Peyer's patch (tissue), 4 donors: ENCODE measurements at regions not wholly inside any gene's neighbourhood (a gene's known extent, or its start where the extent isn't known, plus 50 kb on each side); places are given as distances from the start of the nearest gene placed in this dataset.

Source experiments
- DNase-seq, 3 donors: peaks; one replicate each; pipeline ENCODE4 v3.0.0-alpha.2; 2017 to 2019
- H3K27ac ChIP-seq, 4 donors: fragments of 200-600 bp; sonication (generic); one replicate each; pipeline ENCODE4 v1.5.1; 2016 to 2019
- H3K27me3 ChIP-seq, 2 donors: fragments of 200-600 bp; sonication (generic); one replicate each; pipeline ENCODE4 v1.5.1; 2019
- H3K36me3 ChIP-seq, 3 donors: fragments of 200-600 bp; sonication (generic); one replicate each; pipeline ENCODE4 v1.5.1; 2016 to 2019
- H3K4me1 ChIP-seq, 4 donors: fragments of 200-600 bp; sonication (generic); one replicate each; pipeline ENCODE4 v1.5.1; 2016 to 2019
- H3K4me3 ChIP-seq, 4 donors: fragments of 200-600 bp; sonication (generic); 1 replicate in 3 of 4; 2 replicates in 1 of 4; pipeline ENCODE4 v1.5.1; 2016 to 2019; ENCODE audit warnings: mild to moderate bottlenecking in 1 of 4
- H3K9me3 ChIP-seq, 4 donors: fragments of 200-600 bp; sonication (generic); one replicate each; pipeline ENCODE4 v1.5.1; 2016 to 2019; ENCODE audit warnings: mild to moderate bottlenecking in 1 of 4
- POLR2A ChIP-seq, 2 donors: fragments of 450-650 bp; IDR thresholded peaks; one replicate each; pipeline ENCODE4 v1.5.1; 2017; ENCODE audit warnings: antibody characterized with exemption in 2 of 2, mild to moderate bottlenecking in 2 of 2, moderate library complexity in 2 of 2
- TF ChIP-seq, protein P1 (sequence below), 6 experiments: fragments of 450-650 bp in 4 of 6; fragments of 200-600 bp in 2 of 6; sonication (generic) in 1 of 6; IDR thresholded peaks; one replicate each; pipeline ENCODE4 v1.5.1; 2017 to 2019; ENCODE audit warnings: antibody characterized with exemption in 6 of 6, mild to moderate bottlenecking in 3 of 6, moderate library complexity in 1 of 6

DNA sequence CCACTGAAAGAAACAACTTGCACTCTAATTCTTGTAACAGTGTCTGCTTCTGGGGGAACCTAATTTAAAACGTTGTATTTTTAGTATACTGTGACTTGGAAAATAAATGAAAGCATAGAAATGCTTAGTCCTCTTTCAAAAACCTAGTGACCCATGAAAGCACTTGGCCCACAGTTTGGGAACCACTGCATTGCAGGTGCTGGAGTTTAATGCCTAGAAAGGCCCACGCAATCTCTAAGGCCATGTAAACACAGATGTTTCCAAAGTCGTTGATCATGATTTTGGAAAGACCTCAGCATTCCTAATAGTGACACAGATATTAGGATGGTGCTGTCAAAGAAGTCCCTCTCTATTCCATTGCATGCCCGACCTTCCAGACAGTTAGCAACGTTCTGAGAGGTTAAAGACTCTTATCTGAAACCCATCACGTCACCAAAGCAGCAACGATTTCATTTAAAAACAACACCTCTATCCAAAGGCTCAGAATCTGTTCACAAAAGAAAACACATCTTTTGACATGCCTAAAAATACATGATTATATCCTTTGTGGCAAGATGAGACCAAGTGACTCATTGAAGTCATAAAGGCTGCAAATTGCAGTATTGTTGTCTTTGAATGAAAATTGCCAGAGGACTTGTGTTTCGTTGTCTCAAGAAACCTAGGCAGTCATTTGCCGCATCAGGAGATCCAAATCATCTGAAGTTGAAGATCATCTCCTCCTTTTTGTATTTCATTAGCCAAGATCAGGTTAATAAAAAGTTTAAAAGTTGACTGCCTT lies 328.0 kb upstream of the ZNF507 start:
- Histone ChIP-seq H3K27me3 (no peaks in the 10 kb centered on the region), H3K36me3 (no peaks in the 10 kb centered on the region), H3K4me3 (no peak overlapping the region), H3K27ac (no peak overlapping the region), H3K9me3 (no peaks in the 10 kb centered on the region), H3K4me1 (peaks cover 0 to 3% (median 0%) of the 10 kb centered on the region in 4 donors)
- no peak for DNase-seq
- no peak for TF ChIP-seq POLR2A (IDR thresholded peaks at IDR 0.05)
- TF ChIP-seq, protein P1, sequence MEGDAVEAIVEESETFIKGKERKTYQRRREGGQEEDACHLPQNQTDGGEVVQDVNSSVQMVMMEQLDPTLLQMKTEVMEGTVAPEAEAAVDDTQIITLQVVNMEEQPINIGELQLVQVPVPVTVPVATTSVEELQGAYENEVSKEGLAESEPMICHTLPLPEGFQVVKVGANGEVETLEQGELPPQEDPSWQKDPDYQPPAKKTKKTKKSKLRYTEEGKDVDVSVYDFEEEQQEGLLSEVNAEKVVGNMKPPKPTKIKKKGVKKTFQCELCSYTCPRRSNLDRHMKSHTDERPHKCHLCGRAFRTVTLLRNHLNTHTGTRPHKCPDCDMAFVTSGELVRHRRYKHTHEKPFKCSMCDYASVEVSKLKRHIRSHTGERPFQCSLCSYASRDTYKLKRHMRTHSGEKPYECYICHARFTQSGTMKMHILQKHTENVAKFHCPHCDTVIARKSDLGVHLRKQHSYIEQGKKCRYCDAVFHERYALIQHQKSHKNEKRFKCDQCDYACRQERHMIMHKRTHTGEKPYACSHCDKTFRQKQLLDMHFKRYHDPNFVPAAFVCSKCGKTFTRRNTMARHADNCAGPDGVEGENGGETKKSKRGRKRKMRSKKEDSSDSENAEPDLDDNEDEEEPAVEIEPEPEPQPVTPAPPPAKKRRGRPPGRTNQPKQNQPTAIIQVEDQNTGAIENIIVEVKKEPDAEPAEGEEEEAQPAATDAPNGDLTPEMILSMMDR (IDR thresholded peaks at IDR 0.05) = no peak

DNA sequence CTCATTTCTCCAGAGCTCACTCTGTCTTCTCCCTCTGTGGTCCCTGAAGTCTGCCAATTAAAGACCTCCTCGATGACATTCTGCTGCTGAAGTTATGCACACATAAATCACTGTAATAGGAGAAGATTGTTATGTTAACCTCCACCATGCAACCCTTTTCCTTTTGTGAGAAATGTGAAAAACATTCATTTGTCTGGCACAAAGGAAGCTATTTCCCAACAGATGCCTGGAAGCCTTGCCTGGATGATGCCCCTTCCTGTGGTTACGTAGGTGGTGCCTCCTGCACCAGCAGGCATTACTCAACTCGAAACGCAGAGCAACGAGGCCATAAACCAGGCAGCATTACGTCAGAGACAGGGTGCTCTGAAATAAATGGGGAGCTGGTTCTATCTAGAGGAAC lies 327.4 kb upstream of the ZNF507 start:
- DNase-seq = no peak
- H3K4me3 ChIP-seq = no peak overlapping the region
- no peaks in the 10 kb centered on the region for H3K4me1 ChIP-seq
- no peak overlapping the region for H3K27ac ChIP-seq
- H3K9me3 ChIP-seq = no peaks in the 10 kb centered on the region
- H3K27me3 ChIP-seq = no peaks in the 10 kb centered on the region
- no peaks in the 10 kb centered on the region for H3K36me3 ChIP-seq
- no peak for TF ChIP-seq POLR2A (IDR thresholded peaks at IDR 0.05)
- TF ChIP-seq, protein P1 (IDR thresholded peaks at IDR 0.05) = no peak

DNA sequence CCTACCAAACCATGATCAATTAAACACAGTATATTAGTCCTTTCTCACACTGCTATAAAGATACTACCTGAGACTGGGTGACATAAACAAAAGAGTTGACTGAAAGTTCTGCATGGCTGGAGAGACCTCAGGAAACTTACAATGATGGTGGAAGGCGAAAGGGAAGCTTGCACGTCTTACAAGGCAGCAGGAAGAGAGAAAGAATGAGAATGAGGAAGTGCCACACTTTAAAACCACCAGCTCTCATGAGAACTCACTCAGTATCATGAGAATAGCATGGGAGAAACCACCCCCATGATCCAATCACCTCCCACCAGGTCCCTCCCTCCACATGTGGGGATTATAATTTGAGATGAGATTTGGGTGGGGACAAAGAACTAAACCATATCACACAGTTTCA lies 324.9 kb upstream of the ZNF507 start:
- H3K27ac ChIP-seq = no peak overlapping the region
- no peaks in the 10 kb centered on the region for H3K9me3 ChIP-seq
- H3K4me1 ChIP-seq = no peaks in the 10 kb centered on the region
- DNase-seq = no peak
- H3K36me3 ChIP-seq = no peaks in the 10 kb centered on the region
- H3K27me3 ChIP-seq = no peaks in the 10 kb centered on the region
- TF ChIP-seq, protein P1 (IDR thresholded peaks at IDR 0.05) = no peak
- TF ChIP-seq POLR2A (IDR thresholded peaks at IDR 0.05) = no peak
- H3K4me3 ChIP-seq = no peak overlapping the region

DNA sequence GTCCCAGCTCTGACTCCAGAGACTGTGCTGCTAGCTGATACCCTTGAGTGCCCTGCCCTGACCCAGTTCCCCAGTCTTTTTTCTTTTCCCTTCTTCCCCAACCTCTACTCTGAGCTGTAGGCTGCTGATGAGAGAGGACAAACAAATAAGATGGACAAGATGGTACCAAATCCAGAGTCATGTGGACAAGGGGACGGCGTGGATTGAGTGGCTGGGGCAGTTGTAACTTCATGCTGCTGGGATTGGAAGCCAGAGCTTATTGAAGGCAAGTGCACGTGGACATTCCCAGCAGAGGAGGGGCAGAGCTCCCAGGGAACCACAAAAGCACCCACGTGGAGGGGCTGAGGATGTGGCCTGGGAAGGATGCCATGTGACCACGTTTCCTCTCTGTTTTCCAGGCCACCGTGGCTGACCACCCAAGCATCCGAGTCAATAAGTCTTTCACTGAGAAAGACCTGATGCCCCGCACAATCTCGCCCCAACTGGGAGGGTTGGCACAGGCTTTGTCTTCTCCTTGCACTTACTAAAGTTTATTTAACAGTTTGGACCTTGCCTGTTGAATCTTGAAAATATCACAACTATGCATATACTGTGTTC lies 323.3 kb upstream of the ZNF507 start:
- TF ChIP-seq POLR2A (IDR thresholded peaks at IDR 0.05) = no peak

DNA sequence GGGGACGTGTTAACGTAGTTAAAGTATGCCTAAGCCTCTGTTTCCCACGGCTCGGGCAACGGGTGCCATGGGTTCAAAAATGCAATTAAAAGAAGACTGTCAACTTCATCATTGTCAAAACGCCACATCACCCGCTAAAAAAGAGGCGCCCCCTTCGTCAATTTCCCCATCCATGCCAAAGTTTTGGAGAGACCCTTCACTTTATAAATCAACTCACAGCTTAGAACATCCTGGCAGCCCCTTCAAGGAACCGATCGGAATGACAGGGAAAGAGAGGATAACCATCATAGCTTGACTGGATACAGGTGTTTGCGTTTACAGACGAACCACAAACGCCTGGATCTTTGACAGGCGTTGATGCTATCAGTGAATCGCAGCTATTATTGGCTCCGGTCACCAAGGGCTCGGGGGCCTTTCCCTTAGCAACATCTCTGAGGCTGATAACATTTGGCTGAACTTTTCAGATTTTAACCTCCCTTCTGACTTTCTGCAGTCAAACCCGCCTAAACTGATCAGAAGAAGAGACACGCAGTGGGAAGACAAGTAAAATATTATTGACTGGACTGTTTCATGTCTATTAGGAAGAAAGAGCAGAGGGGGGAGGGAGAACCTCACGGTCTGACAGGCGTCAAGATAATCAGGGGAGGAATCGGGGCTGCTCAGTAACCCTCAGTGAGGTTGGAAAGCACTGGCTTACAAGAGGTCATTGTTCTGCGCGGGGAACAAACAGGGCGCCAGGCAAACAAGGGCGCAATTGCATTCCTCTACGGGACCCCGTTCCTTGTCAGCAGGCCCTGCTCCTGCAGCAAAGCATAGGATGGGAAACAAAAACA lies 322.5 kb upstream of the ZNF507 start:
- no peak overlapping the region for H3K27ac ChIP-seq
- DNase-seq = no peak

More for the DNA sequence above, 323.3 kb upstream of the ZNF507 start:
- Histone ChIP-seq H3K27ac (no peak overlapping the region), H3K27me3 (no peaks in the 10 kb centered on the region), H3K4me3 (no peak overlapping the region), H3K4me1 (no peaks in the 10 kb centered on the region), H3K9me3 (no peaks in the 10 kb centered on the region), H3K36me3 (no peaks in the 10 kb centered on the region)
- DNase-seq = no peak

More for the DNA sequence above, 322.5 kb upstream of the ZNF507 start:
- TF ChIP-seq POLR2A (IDR thresholded peaks at IDR 0.05) = no peak
- TF ChIP-seq, protein P1 (IDR thresholded peaks at IDR 0.05) = no peak
- Histone ChIP-seq H3K36me3 (no peaks in the 10 kb centered on the region), H3K4me3 (no peak overlapping the region), H3K9me3 (no peaks in the 10 kb centered on the region), H3K4me1 (no peaks in the 10 kb centered on the region), H3K27me3 (no peaks in the 10 kb centered on the region)
